ENCODE measurements at regions not wholly inside any gene's neighbourhood (a gene's known extent, or its start where the extent isn't known, plus 50 kb on each side); places are given as distances from the start of the nearest gene placed in this dataset.

DNA sequence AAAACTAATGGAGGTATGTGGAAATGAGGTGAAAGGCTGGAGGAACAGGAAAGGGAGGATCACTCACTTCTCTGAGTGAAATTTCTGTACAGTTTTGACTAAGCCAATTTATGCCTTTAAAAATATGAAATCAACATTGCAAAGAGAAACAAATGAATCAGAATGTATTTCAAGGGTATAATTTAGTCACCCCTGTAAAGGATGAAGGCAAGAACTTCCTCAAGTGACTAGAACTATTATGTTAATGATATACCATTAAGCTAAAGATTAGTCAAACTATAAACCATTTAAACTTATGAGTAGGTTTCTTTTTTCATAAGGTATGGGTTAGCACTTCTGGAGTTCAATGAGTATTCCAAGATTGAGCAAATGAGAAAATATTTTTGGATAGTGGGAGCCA is 184.5 kb upstream of the CHORDC1 start:
- TF ChIP-seq, protein P1, sequence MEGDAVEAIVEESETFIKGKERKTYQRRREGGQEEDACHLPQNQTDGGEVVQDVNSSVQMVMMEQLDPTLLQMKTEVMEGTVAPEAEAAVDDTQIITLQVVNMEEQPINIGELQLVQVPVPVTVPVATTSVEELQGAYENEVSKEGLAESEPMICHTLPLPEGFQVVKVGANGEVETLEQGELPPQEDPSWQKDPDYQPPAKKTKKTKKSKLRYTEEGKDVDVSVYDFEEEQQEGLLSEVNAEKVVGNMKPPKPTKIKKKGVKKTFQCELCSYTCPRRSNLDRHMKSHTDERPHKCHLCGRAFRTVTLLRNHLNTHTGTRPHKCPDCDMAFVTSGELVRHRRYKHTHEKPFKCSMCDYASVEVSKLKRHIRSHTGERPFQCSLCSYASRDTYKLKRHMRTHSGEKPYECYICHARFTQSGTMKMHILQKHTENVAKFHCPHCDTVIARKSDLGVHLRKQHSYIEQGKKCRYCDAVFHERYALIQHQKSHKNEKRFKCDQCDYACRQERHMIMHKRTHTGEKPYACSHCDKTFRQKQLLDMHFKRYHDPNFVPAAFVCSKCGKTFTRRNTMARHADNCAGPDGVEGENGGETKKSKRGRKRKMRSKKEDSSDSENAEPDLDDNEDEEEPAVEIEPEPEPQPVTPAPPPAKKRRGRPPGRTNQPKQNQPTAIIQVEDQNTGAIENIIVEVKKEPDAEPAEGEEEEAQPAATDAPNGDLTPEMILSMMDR (IDR thresholded peaks at IDR 0.05), result no peak
- TF ChIP-seq EP300 (IDR thresholded peaks at IDR 0.05) (no peak), POLR2A (IDR thresholded peaks at IDR 0.05) (no peak)

All from ovary (tissue), 3 donors.